ENCODE measurements at regions not wholly inside any gene's neighbourhood (a gene's known extent, or its start where the extent isn't known, plus 50 kb on each side); places are given as distances from the start of the nearest gene placed in this dataset.
A peak's percentile ranks its signal among the peaks of the same experiment; 100 is the strongest.

DNA sequence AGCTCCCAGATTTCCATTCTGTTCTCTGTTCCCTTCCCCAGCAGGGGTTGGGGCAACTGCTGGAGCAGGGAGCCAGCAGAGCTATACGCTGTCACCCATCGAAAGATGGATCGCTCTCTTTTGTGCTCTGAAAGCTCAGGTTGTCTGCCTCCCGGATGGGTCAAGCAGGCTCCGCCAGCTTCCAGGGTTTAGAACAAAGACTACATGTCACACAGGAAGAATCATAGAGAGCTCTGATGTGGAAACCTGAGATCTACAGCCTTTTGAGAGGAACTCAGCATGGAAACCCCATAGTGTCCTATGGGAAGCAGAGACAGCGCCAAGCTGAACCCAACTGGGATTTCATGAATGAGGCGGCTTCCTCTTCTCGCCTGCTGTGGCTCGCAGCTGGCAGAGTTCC is 205.4 kb downstream of the HS3ST1 start:
- TF ChIP-seq, protein P1, sequence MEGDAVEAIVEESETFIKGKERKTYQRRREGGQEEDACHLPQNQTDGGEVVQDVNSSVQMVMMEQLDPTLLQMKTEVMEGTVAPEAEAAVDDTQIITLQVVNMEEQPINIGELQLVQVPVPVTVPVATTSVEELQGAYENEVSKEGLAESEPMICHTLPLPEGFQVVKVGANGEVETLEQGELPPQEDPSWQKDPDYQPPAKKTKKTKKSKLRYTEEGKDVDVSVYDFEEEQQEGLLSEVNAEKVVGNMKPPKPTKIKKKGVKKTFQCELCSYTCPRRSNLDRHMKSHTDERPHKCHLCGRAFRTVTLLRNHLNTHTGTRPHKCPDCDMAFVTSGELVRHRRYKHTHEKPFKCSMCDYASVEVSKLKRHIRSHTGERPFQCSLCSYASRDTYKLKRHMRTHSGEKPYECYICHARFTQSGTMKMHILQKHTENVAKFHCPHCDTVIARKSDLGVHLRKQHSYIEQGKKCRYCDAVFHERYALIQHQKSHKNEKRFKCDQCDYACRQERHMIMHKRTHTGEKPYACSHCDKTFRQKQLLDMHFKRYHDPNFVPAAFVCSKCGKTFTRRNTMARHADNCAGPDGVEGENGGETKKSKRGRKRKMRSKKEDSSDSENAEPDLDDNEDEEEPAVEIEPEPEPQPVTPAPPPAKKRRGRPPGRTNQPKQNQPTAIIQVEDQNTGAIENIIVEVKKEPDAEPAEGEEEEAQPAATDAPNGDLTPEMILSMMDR (IDR thresholded peaks at IDR 0.05; ENCODE audit: low read length, missing control alignments): no peak
- no peak overlapping the region for H3K4me3 ChIP-seq (replicated peaks; ENCODE audit: low read depth, low read length)
- no peak for DNase-seq (ENCODE audit: low read depth)

DNA sequence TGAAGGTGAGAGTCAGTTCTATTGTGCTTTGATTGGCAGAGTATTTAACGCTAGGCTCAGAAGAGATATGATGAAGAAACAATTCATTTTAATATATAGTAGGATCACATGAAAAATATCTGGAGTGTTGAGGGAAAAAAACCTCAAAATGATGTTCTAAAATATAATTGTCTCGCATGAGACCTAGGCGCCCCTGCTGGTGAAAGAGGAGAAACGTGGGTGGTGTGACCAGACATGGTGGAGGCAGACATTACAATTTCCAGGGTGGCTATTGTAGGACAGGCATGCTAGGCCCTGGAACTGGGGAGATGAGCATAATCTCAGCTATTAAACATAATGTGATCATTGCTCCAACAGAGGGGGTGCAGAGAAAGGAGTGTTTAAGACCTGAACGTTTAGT is 210.0 kb downstream of the HS3ST1 start:
- H3K4me3 ChIP-seq (replicated peaks; ENCODE audit: low read depth, low read length): no peak overlapping the region
- TF ChIP-seq, protein P1 (IDR thresholded peaks at IDR 0.05; ENCODE audit: low read length, missing control alignments): peak; percentile 27
- DNase-seq (ENCODE audit: low read depth): no peak

GRCh38 chr4:11216520-11216919 is 212.2 kb downstream of the HS3ST1 start:
- TF ChIP-seq, protein P1 (IDR thresholded peaks at IDR 0.05; ENCODE audit: low read length, missing control alignments): no peak
- no peak for DNase-seq (ENCODE audit: low read depth)
- H3K4me3 ChIP-seq (replicated peaks; ENCODE audit: low read depth, low read length): no peak overlapping the region

GRCh38 chr4:11214281-11214680 is 214.4 kb downstream of the HS3ST1 start:
- TF ChIP-seq, protein P1 (IDR thresholded peaks at IDR 0.05; ENCODE audit: low read length, missing control alignments): no peak
- no peak overlapping the region for H3K4me3 ChIP-seq (replicated peaks; ENCODE audit: low read depth, low read length)
- no peak for DNase-seq (ENCODE audit: low read depth)

GRCh38 chr4:11209826-11210225 is 218.9 kb downstream of the HS3ST1 start:
- no peak for DNase-seq (ENCODE audit: low read depth)
- TF ChIP-seq, protein P1 (IDR thresholded peaks at IDR 0.05; ENCODE audit: low read length, missing control alignments): no peak
- no peak overlapping the region for H3K4me3 ChIP-seq (replicated peaks; ENCODE audit: low read depth, low read length)

DNA sequence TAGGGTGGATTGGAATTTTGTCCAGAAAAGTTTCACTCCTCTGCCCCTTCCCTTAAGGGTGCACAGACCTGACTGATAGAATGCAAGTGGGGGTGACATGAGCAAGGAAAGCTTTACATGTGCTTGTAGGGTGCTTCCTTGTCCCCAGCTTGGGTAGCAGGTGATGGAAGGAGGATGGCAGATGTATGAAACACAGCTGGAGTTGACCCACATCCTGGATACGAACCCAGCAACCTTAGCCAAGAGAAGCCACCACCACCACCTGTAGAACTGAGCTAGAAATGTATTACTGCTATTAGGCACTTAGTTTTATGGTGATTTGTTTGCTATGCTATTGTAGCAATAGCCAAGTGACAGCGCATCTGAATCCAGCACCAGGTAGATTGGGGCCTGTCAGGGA is 227.4 kb downstream of the HS3ST1 start:
- no peak overlapping the region for H3K4me3 ChIP-seq (replicated peaks; ENCODE audit: low read depth, low read length)
- TF ChIP-seq, protein P1 (IDR thresholded peaks at IDR 0.05; ENCODE audit: low read length, missing control alignments): no peak
- no peak for DNase-seq (ENCODE audit: low read depth)

DNA sequence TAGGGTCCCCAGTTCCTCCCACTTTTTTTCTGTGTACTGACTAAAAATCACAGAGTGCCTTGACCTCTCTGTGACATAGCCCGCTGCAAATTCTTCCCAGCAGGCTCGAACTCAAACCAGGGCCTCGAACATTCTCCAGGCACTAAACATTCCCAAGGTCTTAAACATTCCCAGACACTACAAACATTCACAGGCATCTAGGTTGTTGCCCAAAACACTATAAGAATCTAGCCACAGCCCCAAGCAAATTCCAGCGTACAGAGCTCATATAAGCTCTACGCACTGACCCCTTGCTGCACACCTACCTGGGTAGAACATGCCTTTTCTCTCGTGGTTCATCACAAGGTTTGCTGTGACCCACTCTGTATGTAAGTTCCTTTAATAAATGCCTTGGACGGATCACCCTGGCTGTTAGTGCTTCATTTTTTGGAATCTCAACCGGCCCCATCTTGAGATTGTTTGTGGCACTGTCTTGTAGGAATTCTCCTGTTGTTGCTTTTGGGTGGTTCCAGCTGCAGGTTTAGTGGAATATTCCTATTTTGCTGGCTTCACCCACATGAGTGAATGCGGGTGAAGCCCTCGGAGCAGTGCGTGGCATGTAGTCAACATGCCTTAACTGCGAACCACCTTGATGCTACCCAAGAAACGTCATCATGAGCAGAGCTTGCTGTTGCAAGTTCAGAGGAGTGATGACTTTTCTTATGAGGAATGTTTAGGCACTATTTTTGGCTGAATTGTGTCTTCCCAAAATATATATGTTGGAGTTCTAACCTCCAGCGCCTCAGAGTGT is 230.0 kb downstream of the HS3ST1 start:
- TF ChIP-seq, protein P1 (IDR thresholded peaks at IDR 0.05; ENCODE audit: low read length, missing control alignments): no peak
- DNase-seq (ENCODE audit: low read depth): no peak
- no peak overlapping the region for H3K4me3 ChIP-seq (replicated peaks; ENCODE audit: low read depth, low read length)
